Activated effector memory CD4-positive, alpha-beta T cell treated with anti-CD3 and anti-CD28 coated beads, Interleukin-2, amount 50 U/mL, for 16 hours (primary cell): ENCODE measurements at regions not wholly inside any gene's neighbourhood (a gene's known extent, or its start where the extent isn't known, plus 50 kb on each side); places are given as distances from the start of the nearest gene placed in this dataset.
"Not testable (repeated sequence)": the region's sequence is repeated elsewhere in the genome, so short reads cannot be mapped to it uniquely, and the experiment has no call there.

ENCODE experiments used
- DNase-seq: peaks from one replicate; pipeline ENCODE4 v3.0.0-alpha.2; 2020

DNA sequence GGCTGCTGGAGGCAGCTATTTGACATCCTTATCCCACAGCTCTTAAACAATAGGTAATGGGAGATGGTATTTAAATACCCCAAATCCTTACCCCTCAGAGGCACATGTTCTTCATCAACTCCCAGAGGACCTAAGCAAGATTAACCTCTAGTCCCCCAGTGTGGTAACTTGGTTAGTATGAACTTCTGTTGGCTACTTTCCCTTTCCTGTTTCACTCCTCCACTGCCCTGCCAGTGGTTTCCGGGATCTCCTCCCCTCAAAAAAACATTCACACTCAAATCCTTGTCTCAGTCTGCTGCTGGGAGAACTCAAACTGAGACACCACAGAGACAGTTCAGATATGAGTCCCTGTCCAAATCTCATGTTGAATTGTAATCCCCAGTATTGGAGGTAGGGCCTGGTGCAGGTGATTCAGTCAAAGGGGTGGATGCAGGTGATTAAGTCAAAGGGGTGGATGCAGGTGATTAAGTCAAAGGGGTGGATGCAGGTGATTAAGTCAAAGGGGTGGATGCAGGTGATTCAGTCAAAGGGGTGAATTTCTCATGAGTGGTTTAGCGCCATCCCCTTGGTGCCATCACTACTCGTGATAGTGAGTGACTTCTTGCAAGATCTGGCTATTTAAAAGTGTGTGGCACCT lies 335.0 kb upstream of the CTNNB1 start:
- DNase-seq, result no peak

DNA sequence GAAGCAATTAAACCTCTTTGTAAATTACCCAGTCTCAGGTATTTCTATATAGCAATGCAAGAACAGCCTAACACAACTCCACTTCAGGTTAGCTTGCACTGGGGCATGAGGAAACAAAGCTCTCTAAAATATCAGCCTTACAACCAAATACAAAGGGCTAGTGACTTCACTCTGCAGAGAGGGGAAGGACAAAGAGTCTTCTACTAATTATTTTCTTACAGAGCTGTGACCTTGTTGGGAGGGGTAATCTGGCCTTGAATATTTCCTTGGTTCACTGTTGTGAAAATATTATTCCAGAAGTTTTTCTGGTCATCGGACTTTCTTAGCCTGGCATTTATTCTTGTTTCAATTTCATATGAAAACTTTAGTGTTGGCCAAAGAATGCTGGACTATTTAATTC lies 334.4 kb upstream of the CTNNB1 start:
- DNase-seq, result no peak

DNA sequence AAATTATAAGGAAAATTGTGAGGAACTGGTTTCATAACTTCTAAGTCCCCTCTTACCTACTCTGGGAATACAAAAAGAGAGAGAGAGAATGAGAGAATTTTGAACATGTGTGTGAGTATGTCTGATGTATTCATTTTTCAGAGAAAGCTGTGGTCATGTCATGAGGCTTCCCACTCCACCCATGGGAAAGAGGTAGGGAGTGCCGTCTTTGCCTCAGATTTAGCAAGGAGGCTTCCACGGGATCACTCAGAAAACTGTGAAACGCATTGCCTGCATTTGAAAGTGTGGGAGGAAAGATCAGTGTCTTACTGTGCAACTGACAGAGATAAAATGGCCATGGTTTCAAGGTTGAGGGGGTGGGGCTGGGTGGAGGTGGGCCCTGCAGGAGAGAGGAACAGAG lies 331.5 kb upstream of the CTNNB1 start:
- no peak for DNase-seq

DNA sequence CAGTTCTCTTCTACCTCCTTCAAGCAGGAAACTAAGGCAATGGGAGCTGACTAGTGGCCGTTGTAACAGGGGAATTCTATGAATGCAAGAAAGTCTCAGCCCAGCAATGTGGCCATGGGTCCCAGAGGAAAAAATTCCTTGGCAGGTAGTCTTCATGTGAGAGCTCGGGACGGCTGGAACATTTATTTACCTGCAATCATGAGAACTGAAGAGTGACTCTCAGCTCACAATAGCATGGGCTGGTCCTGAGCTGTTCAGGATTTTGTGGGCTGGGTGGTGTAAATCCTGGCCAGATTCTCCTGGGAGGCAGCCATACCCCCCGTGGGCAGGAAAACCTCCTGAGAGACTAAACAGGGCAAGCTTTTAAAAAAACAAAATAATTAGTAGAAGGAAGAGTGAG lies 330.3 kb upstream of the CTNNB1 start:
- no peak for DNase-seq

GRCh38 chr3:40869939-40870338 lies 329.4 kb upstream of the CTNNB1 start:
- DNase-seq, result no peak

- DNase-seq, result no peak
Measured at GRCh38 chr3:40871394-40871793, 327.9 kb upstream of the CTNNB1 start.

- DNase-seq, result no peak
Measured at GRCh38 chr3:40872258-40872920, 326.9 kb upstream of the CTNNB1 start.

DNA sequence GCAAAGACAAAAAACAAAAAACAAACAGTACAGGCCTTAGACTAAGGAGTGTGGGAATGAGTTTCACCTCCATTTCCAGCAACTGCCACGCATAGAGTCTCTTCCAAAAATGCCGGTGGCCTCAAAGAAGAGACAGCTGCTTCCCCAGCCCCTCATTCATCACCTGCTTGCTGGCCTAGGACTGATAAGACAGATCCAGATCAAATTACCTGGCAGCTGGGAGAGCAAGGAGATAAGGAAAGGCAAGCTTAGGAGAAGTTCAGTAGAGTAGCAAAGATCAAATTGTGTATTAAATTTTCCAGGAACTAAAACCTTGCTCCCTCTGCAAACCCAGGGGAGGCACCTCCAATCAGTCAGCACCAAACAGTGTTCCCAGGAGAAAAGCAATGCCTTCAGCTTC lies 325.8 kb upstream of the CTNNB1 start:
- DNase-seq, result no peak

DNA sequence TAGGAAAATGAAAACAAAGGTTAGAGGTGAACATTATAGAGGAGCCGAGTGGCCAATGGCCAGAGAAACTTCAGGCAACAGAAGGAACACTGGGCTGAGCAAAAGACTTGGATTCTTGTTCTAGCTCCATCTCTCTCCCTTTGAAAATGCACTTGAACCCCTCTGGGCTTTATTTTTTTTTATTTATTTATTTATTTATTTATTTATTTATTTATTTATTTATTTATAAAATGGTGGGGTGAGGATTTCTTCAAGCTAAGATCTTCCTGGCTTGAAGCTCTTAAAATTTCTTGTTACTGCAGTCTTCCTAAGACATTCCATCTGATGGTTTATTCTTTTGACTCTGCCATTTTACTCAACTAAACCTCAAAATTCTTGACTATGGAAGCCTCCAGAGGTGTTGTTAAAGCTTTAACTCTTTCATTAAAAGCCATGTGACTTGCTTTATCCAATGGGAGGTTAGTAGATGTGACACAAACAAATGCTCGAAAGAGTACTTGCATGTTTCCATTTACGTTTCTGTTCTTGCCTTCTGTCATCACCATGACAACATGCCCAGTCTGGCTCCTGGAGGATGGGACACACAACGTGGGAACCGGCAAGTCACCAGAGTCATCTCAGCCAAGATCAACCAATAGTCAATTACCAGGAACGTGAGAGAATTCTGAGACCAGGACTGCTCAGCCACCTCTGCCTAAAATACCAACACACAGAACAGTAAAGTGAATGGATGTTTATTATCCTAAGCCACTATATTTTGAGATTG lies 325.2 kb upstream of the CTNNB1 start:
- DNase-seq, result no peak

GRCh38 chr3:40875581-40875980 lies 323.7 kb upstream of the CTNNB1 start:
- DNase-seq, result no peak

GRCh38 chr3:40876009-40876408 lies 323.3 kb upstream of the CTNNB1 start:
- no peak for DNase-seq

DNA sequence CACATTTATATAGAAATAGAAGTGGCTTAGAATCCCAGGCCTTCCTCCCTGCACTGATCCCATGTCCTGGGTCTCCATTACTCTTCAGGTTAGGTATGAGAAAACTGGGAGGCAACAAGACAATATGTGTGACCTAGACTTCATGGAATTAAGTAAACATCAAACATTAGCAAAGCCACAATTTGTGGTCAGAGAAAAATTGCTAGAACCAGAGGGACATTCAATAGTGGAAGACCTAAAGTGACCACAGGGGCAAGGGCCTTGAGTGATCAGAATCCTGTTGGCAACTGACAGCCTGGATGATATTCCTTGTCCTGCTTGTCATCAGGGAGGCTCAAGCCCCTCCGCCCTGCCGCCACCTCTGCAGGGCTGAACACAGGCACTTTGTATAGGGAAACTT lies 322.8 kb upstream of the CTNNB1 start:
- no peak for DNase-seq

- DNase-seq, result no peak
Measured at GRCh38 chr3:40877631-40878463, 321.5 kb upstream of the CTNNB1 start.

DNA sequence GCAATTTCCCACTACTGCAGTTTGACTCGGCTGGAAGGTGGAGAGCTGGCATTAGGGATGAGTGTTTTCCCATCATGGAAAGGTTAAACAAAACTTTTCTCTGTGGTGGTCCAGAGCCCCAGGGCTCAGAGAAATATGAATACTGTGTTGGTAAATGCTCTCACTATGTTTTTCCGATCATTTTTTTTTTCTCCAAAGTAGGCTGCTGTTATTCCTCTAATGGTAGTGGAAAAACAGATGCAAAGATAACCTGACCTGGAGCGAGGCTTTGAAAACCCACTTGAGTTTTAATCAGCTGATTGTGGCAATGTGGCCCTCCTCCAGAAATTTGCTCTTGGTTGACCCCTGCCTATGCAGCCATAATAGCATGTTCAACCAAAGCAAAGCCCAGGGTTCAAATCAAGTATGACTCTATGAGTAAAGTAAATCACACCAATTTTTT lies 320.8 kb upstream of the CTNNB1 start:
- no peak for DNase-seq

- DNase-seq, result no peak
Measured at GRCh38 chr3:40885430-40885829, 313.9 kb upstream of the CTNNB1 start.

DNA sequence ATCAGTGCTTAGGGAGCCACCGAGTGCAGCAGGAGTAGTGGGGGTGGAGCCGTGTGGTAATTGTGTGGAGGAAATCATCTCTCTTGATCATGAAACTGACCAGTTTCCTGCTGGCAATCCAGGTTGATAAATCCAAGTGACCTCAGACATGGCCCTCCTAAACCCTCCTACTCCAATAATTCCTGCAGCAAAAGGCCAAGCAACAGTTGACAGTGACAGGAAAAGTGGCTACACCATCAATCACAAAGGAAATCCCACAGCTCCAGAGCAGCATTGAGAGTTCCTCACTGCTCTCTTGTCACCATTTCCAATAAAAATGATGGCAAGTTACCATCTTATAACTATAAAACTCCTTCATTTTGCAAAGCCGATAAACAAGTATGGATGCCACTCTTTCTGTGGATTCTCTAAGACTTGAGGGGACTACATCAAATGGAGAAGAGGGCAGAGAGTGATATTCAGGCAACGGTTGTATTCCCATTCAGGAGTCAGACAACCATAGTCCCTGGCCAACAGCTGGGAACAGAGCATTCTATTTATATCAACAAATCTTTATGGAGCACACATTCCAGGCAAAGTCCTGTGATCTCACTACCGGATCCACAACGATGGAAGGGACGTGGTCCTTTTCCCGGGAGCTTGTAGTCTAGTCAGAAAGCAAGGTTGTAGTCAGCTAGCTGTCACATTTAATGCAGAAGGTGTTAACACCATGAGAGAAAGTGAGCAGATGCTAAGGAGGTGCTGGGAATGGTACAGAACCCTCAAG lies 312.5 kb upstream of the CTNNB1 start:
- no peak for DNase-seq

- DNase-seq, result no peak
Measured at GRCh38 chr3:40891186-40891585, 308.1 kb upstream of the CTNNB1 start.

GRCh38 chr3:40895109-40895508 lies 304.2 kb upstream of the CTNNB1 start:
- DNase-seq, result no peak

DNA sequence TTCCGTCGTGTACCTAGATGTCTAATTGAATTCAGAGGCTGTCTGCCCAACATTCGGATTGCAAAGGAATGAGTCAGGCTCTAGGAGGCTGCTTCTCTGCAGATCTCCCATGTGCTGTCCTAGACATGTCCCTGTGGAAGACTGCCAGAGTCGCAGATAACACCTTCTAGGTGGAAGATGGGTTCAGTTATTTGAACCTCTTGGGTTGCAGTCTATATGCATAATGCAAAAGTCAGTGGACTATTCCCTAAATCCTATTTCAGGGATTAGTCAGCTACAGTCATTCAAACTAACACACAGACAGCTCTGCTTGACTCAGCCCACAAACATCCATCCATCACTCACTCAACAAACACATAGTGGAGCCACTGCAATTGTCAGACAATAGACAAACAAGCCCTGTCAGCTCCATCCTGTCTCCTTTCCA lies 300.0 kb upstream of the CTNNB1 start:
- DNase-seq, result no peak

DNA sequence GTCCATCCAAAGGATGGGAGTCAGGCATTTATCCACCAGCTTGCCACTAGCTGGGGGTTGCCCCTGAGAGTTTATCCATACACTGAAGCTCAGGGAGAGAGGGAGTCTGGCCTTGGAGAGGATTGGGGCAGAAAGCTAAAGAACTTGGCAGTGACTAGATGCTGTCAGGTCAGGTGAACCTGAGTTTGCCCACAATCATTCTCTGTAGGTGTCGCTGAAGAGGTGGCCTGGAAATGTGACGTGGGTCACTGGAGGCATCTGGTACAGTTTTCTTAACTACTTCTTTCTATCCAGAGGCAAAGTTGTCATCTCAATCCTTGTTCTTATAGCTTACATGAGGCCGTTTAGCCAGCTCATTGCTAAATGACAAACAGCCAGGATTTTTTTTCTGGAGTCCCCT lies 298.0 kb upstream of the CTNNB1 start:
- no peak for DNase-seq

GRCh38 chr3:40901796-40902195 lies 297.5 kb upstream of the CTNNB1 start:
- DNase-seq, result no peak

DNA sequence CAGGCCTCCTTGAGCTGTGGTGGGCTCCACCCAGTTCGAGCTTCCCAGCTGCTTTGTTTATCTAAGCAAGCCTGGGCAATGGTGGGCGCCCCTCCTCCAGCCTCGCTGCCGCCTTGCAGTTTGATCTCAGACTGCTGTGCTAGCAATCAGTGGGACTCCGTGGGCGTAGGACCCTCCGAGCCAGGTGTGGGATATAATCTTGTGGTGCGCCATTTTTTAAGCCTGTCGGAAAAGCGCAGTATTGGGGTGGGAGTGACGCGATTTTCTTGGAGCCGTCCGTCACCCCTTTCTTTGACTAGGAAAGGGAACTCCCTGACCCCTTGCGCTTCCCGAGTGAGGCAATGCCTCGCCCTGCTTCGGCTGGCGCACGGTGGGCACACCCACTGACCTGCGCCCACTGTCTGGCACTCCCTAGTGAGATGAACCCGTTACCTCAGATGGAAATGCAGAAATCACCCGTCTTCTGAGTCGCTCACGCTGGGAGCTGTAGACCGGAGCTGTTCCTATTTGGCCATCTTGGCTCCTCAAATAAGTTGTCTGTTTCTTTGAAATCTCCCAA lies 291.3 kb upstream of the CTNNB1 start:
- DNase-seq, result not testable (repeated sequence)
